ENCODE measurements at regions not wholly inside any gene's neighbourhood (a gene's known extent, or its start where the extent isn't known, plus 50 kb on each side); places are given as distances from the start of the nearest gene placed in this dataset.

DNA sequence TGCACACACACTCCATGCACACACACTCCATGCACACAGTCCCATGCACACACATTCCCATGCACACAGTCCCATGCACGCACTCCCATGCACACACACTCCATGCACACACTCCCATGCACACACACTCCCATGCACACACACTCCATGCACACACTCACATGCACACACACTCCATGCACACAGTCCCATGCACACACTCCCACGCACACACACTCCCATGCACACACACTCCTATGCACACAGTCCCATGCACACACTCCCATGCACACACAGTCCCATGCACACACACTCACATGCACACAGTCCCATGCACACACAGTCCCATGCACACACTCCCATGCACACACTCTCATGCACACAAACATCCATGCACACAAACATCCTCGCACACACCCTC lies 168.4 kb downstream of the TTLL2 start:
- TF ChIP-seq EZH2phosphoT487 (IDR thresholded peaks at IDR 0.05; ENCODE audit: insufficient read depth, low read depth) = no peak
- no peak for TF ChIP-seq EZH2 (IDR thresholded peaks at IDR 0.05; ENCODE audit: insufficient read depth, poor library complexity, severe bottlenecking)

Measured in GM23248 (cell line).